ENCODE measurements at regions not wholly inside any gene's neighbourhood (a gene's known extent, or its start where the extent isn't known, plus 50 kb on each side); places are given as distances from the start of the nearest gene placed in this dataset.
"Not testable (repeated sequence)": the region's sequence is repeated elsewhere in the genome, so short reads cannot be mapped to it uniquely, and the experiment has no call there.

DNA sequence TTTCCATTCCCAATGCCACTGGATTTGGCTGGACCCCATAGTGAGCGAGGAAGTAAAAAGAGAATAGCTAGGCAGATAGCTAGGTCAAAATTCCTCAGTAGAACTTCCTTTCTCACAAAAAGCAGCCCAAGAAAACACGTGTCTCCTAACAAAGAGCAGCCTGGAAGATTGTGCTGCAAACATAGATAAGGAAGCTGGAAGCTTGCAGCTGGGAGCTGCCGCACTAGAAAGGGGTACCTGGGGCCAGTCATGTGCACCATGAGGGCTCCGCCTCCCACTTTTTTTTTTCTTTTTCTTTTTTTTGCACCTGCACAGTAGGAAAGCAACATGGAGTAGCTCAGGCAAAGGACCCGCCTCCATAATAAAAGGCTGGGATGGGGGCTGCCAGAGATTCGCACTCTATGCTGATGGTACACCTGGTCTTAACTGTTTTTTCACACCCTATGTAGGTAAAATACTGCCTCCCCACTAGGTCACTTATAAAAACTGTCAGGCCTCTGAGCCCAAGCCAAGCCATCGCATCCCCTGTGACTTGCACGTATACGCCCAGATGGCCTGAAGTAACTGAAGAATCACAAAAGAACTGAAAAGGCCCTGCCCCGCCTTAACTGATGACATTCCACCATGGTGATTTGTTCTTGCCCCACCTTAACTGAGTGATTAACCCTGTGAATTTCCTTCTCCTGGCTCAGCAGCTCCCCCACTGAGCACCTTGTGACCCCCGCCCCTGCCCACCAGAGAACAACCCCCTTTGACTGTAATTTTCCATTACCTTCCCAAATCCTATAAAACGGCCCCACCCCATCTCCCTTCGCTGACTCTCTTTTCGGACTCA lies 521.6 kb downstream of the IRS2 start:
- DNase-seq (ENCODE audit: low spot score, unreplicated experiment); H3K9me3 Mint-ChIP-seq (ENCODE audit: low read depth); H3K4me3 Mint-ChIP-seq (ENCODE audit: low read depth); H3K36me3 Mint-ChIP-seq (ENCODE audit: insufficient read depth): not testable (repeated sequence)
- peaks cover 22% of the 10 kb centered on the region for H3K27me3 Mint-ChIP-seq
- H3K27ac Mint-ChIP-seq, result peak overlapping the region; percentile 77
- H3K4me1 Mint-ChIP-seq (ENCODE audit: low read depth), result peaks cover 12% of the 10 kb centered on the region

DNA sequence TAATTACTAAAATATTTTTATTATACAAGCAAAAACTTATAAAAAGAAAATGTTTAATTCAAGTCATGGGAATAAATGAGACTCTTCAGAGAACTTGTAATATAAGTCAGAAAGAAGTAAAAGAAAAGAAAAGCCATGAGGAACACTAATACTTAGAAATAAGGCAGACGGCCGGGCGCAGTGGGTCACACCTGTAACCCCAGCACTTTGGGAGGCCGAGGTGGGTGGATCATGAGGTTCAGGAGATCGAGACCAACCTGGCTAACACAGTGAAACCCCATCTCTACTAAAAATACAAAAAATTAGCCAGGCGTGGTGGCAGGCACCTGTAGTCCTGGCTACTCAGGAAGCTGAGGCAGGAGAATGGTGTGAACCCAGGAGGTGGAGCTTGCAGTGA lies 528.6 kb downstream of the IRS2 start:
- not testable (repeated sequence) for H3K27ac Mint-ChIP-seq; H3K27me3 Mint-ChIP-seq; DNase-seq (ENCODE audit: low spot score, unreplicated experiment); H3K9me3 Mint-ChIP-seq (ENCODE audit: low read depth); H3K36me3 Mint-ChIP-seq (ENCODE audit: insufficient read depth); H3K4me1 Mint-ChIP-seq (ENCODE audit: low read depth); H3K4me3 Mint-ChIP-seq (ENCODE audit: low read depth)

All from progenitor cell of endocrine pancreas (in vitro differentiated cells).